HG03469 (cell line): ENCODE measurements at regions not wholly inside any gene's neighbourhood (a gene's known extent, or its start where the extent isn't known, plus 50 kb on each side); places are given as distances from the start of the nearest gene placed in this dataset.
"Not testable (repeated sequence)": the region's sequence is repeated elsewhere in the genome, so short reads cannot be mapped to it uniquely, and the experiment has no call there.

ENCODE experiments used
- ATAC-seq: cut with Tn5 transposase; IDR thresholded peaks from one replicate; pipeline ENCODE4 v1.9.1; 2021; ENCODE audit warnings: mild to moderate bottlenecking, moderate library complexity, moderate number of reproducible peaks; ENCODE audit not compliant: unreplicated experiment

DNA sequence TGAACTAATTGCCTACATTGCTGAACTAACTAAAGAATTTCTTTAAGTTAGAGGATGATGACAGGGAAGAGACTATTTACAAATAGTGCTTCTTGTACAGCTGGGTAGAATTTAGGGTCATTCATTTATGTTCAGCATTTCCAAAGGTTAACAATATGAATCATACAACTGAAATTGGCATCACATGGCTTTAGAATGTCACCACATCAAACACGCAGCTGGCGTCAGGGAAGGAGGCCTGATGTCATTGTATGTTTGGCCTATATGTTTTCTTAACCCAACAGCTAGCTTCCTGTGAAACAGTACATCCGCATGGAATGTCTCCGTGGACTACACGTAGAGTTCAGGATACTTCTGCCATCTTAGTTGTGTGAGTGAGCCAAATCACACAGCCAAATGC lies 99.0 kb upstream of the TNFSF11 start:
- no peak for ATAC-seq

DNA sequence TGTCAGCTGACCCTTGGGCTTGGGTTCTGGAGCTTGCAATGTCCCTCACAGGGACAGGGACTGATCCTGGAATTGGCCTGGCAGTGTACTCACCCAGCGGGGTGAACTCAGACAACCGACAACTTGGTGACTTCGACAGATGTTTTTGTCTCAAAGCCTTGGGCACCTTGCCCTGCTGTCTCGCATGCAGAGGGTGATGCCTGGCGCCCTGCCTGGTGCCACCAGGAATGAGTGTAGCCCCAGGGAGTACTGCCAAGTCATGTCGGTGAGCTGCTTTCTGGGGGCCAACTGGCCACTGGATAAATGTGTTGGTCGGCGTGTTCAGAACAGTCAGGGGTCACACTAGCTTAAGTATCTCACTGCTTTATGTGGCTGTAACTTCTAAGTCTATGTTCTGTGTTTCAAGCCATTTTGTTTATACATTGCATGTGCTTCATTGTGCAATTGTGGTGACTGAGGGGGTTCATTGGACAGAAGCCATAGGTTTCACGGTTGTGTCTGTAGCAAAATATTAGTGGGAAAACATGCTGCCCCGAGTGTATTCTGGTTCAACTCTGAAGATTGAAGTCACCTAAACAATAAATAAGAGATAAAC lies 96.3 kb upstream of the TNFSF11 start:
- ATAC-seq, result no peak

- no peak for ATAC-seq
Observed at GRCh38 chr13:42478531-42479156, 95.3 kb upstream of the TNFSF11 start.

DNA sequence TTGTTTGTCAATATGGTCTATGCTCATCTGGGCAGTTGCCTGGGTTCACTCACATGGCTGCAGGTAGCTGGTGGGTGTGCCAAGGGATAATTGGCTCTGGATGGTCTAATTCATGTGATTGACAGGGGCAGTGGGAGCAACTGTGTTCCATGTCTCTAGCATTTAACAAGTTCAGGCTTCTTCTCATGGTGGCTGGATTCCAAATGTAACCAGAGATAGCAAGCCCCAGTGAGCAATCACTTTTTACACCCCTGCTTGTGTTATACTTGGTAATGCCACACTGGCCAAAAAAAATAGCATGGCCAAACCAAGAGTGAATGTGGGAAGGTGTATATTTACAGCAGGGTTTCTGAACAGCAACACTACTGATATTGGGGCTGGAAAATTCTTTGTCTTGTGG lies 89.6 kb upstream of the TNFSF11 start:
- ATAC-seq, result no peak

GRCh38 chr13:42485272-42485671 lies 88.7 kb upstream of the TNFSF11 start:
- ATAC-seq, result no peak

DNA sequence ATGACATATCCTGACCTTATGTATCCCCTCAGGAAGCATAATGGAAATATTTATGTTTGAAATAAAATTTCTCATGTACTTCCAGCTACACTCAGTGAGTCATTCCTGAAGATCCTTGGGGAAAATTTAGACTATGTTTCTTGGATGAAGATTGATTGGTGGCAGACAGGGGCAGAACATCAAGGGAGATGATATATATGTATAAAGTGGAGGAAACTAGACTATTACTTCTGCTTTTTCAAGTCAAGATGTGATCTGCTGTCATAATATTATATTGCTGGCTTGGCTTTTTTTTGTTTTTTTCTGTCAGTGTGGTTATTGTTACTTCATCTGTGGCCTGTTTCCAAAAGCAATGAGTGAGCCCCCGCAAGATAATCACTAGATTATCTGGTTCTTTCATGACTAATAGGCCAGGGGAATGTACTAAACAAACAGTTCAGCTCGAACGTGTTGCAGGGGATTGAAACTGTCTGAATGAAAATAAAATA lies 87.2 kb upstream of the TNFSF11 start:
- ATAC-seq, result no peak

GRCh38 chr13:42487221-42487620 lies 86.7 kb upstream of the TNFSF11 start:
- no peak for ATAC-seq

- no peak for ATAC-seq
Observed at GRCh38 chr13:42490676-42491075, 83.3 kb upstream of the TNFSF11 start.

DNA sequence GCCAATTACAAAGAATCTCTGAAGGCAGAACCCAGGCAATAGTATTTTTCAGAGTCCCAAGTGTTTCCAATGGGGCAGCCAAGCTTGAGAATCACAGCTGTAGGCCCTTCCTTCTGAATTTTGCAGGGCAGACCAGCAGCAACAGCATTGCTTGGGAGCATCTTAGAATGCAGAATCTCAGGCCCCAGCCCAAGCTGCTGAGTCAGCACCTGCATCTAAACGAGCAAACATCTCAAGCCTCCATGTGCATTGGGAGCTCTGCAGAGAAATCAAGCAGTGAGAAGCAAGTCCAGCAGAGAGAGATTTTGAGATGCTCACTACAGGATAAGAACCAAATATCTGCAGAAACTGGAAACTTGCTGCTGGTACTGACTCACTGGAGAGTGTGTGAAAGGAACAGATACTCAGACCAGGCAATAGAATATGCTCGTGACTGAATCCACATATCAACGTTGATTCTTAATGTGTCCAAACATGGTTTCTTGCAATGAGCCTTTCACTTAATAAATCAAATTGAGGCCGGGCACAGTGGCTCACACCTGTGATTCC lies 81.5 kb upstream of the TNFSF11 start:
- ATAC-seq, result no peak

DNA sequence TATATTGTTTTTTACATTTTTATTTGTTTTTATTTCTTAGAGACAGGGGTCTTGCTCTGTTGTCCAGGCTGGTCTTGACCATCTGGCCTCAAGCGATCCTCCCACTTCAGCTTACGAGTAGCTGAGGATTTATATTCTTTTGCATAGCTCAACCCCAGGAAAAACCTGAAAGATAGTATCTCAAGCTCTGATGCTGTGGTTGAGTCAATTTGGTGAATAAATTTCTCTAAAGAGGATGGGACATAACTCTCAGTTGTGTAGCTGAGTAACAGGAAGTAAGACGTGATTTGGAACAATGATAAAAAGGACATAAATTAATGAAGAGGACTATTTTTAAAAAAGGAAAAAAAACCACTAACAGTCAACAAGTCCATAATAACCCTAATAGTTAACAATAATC lies 79.8 kb upstream of the TNFSF11 start:
- ATAC-seq, result no peak

GRCh38 chr13:42495255-42495654 lies 78.7 kb upstream of the TNFSF11 start:
- ATAC-seq, result no peak

DNA sequence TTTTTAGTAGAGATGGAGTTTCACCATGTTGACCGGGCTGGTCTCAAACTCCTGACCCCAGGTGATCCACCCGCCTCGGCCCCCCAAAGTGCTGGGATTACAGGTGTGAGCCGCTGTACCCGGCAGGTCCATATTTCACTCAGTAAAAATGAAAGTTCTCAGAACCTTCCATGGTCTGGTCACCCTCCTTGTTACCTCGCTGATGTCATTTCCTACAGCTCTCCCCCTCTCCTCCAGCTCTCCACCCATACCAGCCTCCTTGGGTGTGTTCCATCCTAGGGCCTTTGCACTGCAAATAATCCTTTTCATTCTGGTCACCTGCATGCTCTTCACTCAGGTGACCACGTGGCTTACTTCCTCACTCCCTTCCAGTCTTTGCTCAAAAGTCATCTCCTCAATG lies 78.2 kb upstream of the TNFSF11 start:
- no peak for ATAC-seq

DNA sequence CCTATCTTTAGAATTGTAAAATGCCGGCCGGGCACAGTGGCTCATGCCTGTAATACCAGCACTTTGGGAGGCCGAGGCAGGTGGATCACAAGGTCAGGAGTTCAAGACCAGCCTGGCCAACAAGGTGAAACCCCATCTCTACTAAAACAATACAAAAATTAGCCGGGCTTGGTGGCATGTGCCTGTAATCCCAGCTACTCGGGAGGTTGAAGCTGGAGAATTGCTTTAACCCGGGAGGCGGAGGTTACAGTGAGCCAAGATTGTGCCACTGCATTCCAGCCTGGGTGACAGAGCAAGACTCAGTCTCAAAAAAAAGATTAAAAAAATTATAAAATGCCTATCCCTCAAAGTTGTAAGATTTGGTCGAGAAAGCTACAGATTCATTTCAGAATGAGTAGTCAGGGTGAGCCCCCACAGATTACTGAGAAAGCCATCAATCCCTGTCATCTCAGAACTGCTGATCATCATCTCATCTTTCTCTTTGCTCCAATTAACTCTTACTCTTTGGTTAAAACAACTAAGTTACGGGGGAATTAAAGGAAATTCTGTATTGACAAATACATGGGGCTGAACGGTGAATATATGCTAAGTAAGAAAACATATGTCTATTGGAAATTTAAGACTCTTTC lies 76.9 kb upstream of the TNFSF11 start:
- ATAC-seq, result not testable (repeated sequence)

GRCh38 chr13:42497798-42498197 lies 76.2 kb upstream of the TNFSF11 start:
- peak; percentile 90 for ATAC-seq

GRCh38 chr13:42498521-42498920 lies 75.4 kb upstream of the TNFSF11 start:
- no peak for ATAC-seq
